ENCODE measurements at regions not wholly inside any gene's neighbourhood (a gene's known extent, or its start where the extent isn't known, plus 50 kb on each side); places are given as distances from the start of the nearest gene placed in this dataset.

GRCh38 chr1:118791094-118791691 is 196.9 kb downstream of the TBX15 start:
- H4K20me1 ChIP-seq (ENCODE audit: insufficient read depth) = no peaks in the 10 kb centered on the region
- TF ChIP-seq TEAD4 (IDR thresholded peaks at IDR 0.05; ENCODE audit: borderline replicate concordance, insufficient read depth) (no peak), REST (IDR thresholded peaks at IDR 0.05; ENCODE audit: low read depth, low read length) (no peak), SMC3 (IDR thresholded peaks at IDR 0.05; ENCODE audit: low read depth, low read length) (no peak), FOXJ3 (CRISPR knock-in tag; IDR thresholded peaks at IDR 0.05) (no peak), CHD2 (IDR thresholded peaks at IDR 0.05; ENCODE audit: low read length, partially characterized antibody) (no peak), TAF1 (IDR thresholded peaks at IDR 0.05; ENCODE audit: borderline replicate concordance, low read depth, low read length) (no peak), PBX3 (IDR thresholded peaks at IDR 0.05) (no peak), MXI1 (IDR thresholded peaks at IDR 0.05; ENCODE audit: low read depth, low read length) (no peak), MAX (IDR thresholded peaks at IDR 0.05; ENCODE audit: low read depth) (no peak), RXRA (IDR thresholded peaks at IDR 0.05; ENCODE audit: borderline replicate concordance, low read depth) (no peak), SIN3A (IDR thresholded peaks at IDR 0.05; ENCODE audit: borderline replicate concordance, low read depth, low read length) (no peak), NFIC (IDR thresholded peaks at IDR 0.05; ENCODE audit: borderline replicate concordance) (no peak), IRF3 (IDR thresholded peaks at IDR 0.05; ENCODE audit: low read depth, low read length) (no peak)
- H2AFZ ChIP-seq (ENCODE audit: low read depth) = no peak overlapping the region
- ChIA-PET POLR2A (no interaction called here), CTCF (no interaction called here)
- no peak overlapping the region for H3K4me2 ChIP-seq
- no peaks in the 10 kb centered on the region for H3K9me3 ChIP-seq
- H3F3A ChIP-seq (replicated peaks; ENCODE audit: insufficient read depth) = no peaks in the 10 kb centered on the region
- no peak for DNase-seq
- no peak overlapping the region for H3K9ac ChIP-seq
- H3K79me2 ChIP-seq (ENCODE audit: insufficient read depth) = no peaks in the 10 kb centered on the region
- H3K27ac ChIP-seq (ENCODE audit: low read depth in 2 of 2, low read length in 1 of 2) = no peak overlapping the region
- H3K36me3 ChIP-seq (replicated peaks in 1 of 2; ENCODE audit: control insufficient read depth in 1 of 2, insufficient read depth in 2 of 2, low read length in 1 of 2) = no peaks in the 10 kb centered on the region
- no peaks in the 10 kb centered on the region for H3K4me1 ChIP-seq (ENCODE audit: control insufficient read depth in 1 of 2, insufficient read depth in 2 of 2, low read depth in 1 of 2, low read length in 1 of 2)
- H3K4me3 ChIP-seq (ENCODE audit: low read depth in 2 of 2, low read length in 1 of 2) = no peak overlapping the region
- no peaks in the 10 kb centered on the region for H3K9me2 ChIP-seq
- H3K27me3 ChIP-seq (ENCODE audit: insufficient read depth) = no peaks in the 10 kb centered on the region
- WGBS (ENCODE audit: low lambda C conversion rate) = 0% methylated on average over 2 of the region's 2 CpGs

Measured in SK-N-SH (cell line).